AG04450 (cell line): ENCODE measurements at regions not wholly inside any gene's neighbourhood (a gene's known extent, or its start where the extent isn't known, plus 50 kb on each side); places are given as distances from the start of the nearest gene placed in this dataset.

Source experiments
- CTCF ChIA-PET: fragments of 300-600, 350-600 bp; formaldehyde crosslinking; extraction: SDS; loops from one replicate; lab custom pipeline; 2022; ENCODE audit warnings: antibody characterized with exemption, inconsistent platforms; lab: Charles Lee
- POLR2A ChIA-PET: fragments of 350-600 bp; formaldehyde crosslinking; extraction: SDS; loops from one replicate; lab custom pipeline; 2021; ENCODE audit warnings: antibody characterized with exemption, inconsistent platforms; lab: Yijun Ruan, JAX
- DNase-seq: peaks from one replicate; pipeline ENCODE4 v3.0.0-alpha.2; 2011; ENCODE audit warnings: low read depth, low spot score
- H3K27ac ChIP-seq: one replicate; pipeline ENCODE4 v1.5.1; 2012; ENCODE audit warnings: low read depth, low read length, control low read depth
- H3K27me3 ChIP-seq: one replicate; pipeline ENCODE4 v1.6.0; 2012; ENCODE audit warnings: low read length; ENCODE audit not compliant: control insufficient read depth, insufficient read depth
- H3K4me3 ChIP-seq: 2 replicates; pipeline ENCODE4 v1.5.1; 2011; ENCODE audit warnings: mild to moderate bottlenecking, low read depth, low read length, control low read depth
- H3K9me3 ChIP-seq: 2 replicates; pipeline ENCODE4 v1.5.1; 2012; ENCODE audit warnings: low read length; ENCODE audit not compliant: control insufficient read depth, insufficient read depth
- TF ChIP-seq, protein P1 (sequence below): IDR thresholded peaks from 2 replicates; pipeline ENCODE4 v1.5.1; 2011; ENCODE audit warnings: low read depth, low read length, control low read depth, inconsistent platforms

DNA sequence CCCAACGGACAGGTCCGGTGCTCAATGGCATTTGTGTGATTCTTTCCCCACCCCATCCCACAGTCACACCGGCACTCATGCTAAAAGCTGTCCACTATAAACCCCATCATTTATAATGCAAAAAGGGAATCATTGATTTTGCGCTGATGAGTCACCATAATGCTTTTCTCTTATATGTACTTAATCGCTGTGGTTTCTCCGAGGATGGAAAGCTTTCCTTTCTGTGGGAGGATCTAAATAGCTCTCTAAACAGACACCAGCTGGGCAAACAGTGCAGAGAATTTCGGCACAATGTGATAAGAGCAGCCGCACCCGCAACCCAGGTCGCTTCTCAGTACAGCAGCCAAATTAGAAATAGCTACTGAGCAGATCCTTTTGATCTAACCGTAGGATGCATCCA lies 85.6 kb downstream of the SETD4 start:
- no peak for DNase-seq
- ChIA-PET POLR2A (interaction anchor here (0.7 kb wide), 1 partner anchor 21 kb away, joined by 5 read pairs; no protein-coding TSS in a partner anchor), CTCF (no interaction called here)
- H3K9me3 ChIP-seq, result no peaks in the 10 kb centered on the region; the same call in 1 of the 2 replicates
- no peak overlapping the region for H3K4me3 ChIP-seq
- H3K27ac ChIP-seq, result no peak overlapping the region
- TF ChIP-seq, protein P1, sequence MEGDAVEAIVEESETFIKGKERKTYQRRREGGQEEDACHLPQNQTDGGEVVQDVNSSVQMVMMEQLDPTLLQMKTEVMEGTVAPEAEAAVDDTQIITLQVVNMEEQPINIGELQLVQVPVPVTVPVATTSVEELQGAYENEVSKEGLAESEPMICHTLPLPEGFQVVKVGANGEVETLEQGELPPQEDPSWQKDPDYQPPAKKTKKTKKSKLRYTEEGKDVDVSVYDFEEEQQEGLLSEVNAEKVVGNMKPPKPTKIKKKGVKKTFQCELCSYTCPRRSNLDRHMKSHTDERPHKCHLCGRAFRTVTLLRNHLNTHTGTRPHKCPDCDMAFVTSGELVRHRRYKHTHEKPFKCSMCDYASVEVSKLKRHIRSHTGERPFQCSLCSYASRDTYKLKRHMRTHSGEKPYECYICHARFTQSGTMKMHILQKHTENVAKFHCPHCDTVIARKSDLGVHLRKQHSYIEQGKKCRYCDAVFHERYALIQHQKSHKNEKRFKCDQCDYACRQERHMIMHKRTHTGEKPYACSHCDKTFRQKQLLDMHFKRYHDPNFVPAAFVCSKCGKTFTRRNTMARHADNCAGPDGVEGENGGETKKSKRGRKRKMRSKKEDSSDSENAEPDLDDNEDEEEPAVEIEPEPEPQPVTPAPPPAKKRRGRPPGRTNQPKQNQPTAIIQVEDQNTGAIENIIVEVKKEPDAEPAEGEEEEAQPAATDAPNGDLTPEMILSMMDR, result no peak
- H3K27me3 ChIP-seq, result peaks cover 13% of the 10 kb centered on the region

- CTCF ChIA-PET, result no interaction called here
Measured at GRCh38 chr21:35971824-35972223, 88.5 kb downstream of the SETD4 start.

DNA sequence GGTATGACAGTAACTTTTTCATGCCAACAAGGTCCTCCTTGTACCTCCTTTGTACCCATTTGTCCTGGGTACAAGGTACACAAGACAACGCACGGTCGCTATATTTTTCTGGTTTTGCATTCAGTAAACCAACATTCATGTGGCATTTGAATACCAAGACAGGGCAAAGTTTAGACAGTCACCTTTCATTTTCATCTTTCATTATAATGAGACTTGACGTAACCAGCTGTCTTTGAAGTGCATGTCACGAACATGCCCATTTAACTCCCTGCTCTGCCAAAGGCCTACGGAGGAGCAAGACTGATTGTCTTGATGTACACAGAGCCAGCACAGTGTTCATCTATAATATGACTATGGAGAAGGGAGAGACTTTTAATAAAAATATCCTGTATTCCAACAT lies 91.0 kb downstream of the SETD4 start:
- no peaks in the 10 kb centered on the region for H3K9me3 ChIP-seq
- no peak overlapping the region for H3K27ac ChIP-seq
- no peak for DNase-seq
- TF ChIP-seq, protein P1, result no peak
- ChIA-PET POLR2A (no interaction called here), CTCF (interaction anchor here (0.6 to 0.7 kb wide), 2 partner anchors 424 to 1224 kb away, joined by 4 to 9 read pairs; no protein-coding TSS in a partner anchor)
- H3K27me3 ChIP-seq, result peaks cover 18% of the 10 kb centered on the region
- no peak overlapping the region for H3K4me3 ChIP-seq

More at GRCh38 chr21:35971824-35972223, 88.5 kb downstream of the SETD4 start:
- no peak for DNase-seq
- Histone ChIP-seq H3K27ac (no peak overlapping the region), H3K9me3 (no peaks in the 10 kb centered on the region), H3K27me3 (peaks cover 7% of the 10 kb centered on the region), H3K4me3 (no peak overlapping the region)
- POLR2A ChIA-PET, result no interaction called here
- TF ChIP-seq, protein P1, result no peak

DNA sequence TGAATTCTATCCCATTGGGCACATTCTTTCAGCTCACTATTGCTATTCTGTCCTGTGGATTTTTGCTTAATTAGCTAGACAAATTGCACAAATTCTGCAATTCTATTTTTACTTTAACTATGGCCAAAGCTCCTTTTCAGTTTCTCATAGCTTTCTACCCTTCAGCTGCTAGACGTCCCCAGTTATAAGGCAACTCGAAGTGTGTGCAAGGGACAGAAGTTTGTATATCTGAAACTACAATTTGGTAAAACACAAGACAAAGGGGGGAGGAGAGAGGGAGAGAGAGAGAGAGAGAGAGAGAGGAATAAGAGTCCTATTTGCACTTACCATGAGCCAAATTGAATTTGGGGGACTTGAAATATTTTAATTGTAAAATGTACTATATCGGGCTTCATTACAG lies 91.8 kb downstream of the SETD4 start:
- H3K4me3 ChIP-seq, result no peak overlapping the region
- CTCF ChIA-PET, result no interaction called here
- peaks cover 19% of the 10 kb centered on the region for H3K27me3 ChIP-seq
- no peak overlapping the region for H3K27ac ChIP-seq
- TF ChIP-seq, protein P1, result no peak
- POLR2A ChIA-PET, result no interaction called here
- DNase-seq, result no peak
- no peaks in the 10 kb centered on the region for H3K9me3 ChIP-seq

GRCh38 chr21:35965699-35966098 lies 94.6 kb downstream of the SETD4 start:
- TF ChIP-seq, protein P1, result no peak
- Histone ChIP-seq H3K27ac (no peak overlapping the region), H3K9me3 (no peaks in the 10 kb centered on the region), H3K4me3 (no peak overlapping the region), H3K27me3 (peaks cover 20% of the 10 kb centered on the region)
- no peak for DNase-seq
- POLR2A ChIA-PET, result no interaction called here
- CTCF ChIA-PET, result no interaction called here
